AG09319 (cell line): ENCODE measurements at regions not wholly inside any gene's neighbourhood (a gene's known extent, or its start where the extent isn't known, plus 50 kb on each side); places are given as distances from the start of the nearest gene placed in this dataset.

Experiments used
- DNase-seq: peaks from one replicate; pipeline ENCODE4 v3.0.0-alpha.2; 2010; ENCODE audit warnings: low read depth; ENCODE audit errors: extremely low read depth
- CTCF ChIP-seq: IDR thresholded peaks from 2 replicates; pipeline ENCODE4 v1.5.1; 2011; ENCODE audit warnings: low read depth, mild to moderate bottlenecking, inconsistent platforms, low read length, moderate library complexity

DNA sequence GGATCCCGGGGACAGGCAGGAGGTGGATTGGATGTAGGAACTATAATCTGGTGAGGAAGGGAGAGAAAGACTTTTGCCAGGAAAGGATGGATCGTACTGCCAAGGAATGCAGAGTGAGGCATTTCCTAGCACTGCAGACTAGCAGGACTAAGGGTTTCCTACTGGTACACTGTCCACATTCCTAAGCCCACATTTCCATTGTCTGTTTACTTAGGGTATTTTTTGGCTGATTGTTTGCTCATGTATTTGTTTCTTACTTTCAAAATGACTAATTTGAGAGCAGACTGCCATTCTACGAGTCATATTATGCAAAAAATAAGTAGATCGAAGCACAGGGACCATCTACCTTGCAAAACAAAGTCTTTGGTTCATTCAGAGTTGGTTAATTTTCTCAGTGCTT, 1029.5 kb upstream of the NR2F2 start:
- DNase-seq: no peak
- no peak for TF ChIP-seq CTCF

DNA sequence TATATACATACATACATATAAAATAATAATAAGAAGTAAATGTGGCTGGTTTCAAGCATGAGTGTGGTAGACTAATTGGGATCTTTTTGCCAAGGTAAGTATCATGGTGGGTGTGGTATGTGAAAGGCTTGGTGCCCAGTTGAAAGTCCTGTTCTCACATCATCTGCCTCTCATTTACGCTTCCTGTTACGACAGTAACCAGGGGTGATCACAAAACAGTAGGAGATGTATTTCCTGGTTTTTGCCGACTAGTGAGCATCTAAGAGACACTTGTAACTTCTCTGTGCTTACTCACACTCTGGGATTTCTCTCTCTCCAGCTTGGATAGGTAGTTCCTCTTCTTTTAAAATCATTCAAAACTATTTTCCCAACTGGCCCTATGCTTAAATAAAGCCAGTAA, 1028.3 kb upstream of the NR2F2 start:
- DNase-seq: no peak
- no peak for TF ChIP-seq CTCF

DNA sequence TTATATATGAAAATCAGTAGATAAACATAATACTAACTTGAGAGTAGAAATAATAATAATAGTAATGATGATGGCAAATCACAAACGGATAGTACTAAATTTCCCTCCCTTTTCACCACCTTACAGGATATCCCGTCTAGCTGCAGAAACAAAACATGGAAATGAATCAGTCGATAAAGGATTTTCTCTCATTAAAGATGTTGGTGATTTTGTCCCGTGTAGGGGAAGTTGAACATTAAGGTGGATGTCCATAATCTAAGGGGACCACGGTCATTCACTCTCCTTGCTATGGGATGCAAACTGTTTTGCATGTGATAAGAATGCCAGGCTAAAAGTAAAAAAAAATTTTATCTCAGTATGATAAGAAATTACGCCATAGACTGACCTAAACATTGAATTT, 1027.7 kb upstream of the NR2F2 start:
- no peak for TF ChIP-seq CTCF
- DNase-seq: no peak

DNA sequence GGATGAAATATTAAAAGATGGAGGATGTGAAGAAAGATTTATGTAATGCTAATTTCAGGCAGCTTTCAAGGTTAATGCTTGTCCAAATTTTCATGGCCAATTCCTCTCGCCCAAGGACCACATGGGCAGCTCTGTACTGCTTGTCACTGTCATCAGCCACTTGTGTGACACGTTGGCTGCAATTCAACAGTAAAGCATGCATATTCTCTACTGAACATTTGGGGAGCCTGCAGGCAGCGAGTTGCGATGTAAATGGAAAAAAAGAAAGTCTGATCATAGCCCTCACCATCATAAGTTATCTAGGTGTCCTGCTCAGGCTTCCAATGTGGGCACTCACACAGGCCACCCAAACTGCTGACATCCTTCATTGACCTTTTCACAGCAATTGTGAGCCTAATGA, 1026.8 kb upstream of the NR2F2 start:
- TF ChIP-seq CTCF: no peak
- DNase-seq: no peak

DNA sequence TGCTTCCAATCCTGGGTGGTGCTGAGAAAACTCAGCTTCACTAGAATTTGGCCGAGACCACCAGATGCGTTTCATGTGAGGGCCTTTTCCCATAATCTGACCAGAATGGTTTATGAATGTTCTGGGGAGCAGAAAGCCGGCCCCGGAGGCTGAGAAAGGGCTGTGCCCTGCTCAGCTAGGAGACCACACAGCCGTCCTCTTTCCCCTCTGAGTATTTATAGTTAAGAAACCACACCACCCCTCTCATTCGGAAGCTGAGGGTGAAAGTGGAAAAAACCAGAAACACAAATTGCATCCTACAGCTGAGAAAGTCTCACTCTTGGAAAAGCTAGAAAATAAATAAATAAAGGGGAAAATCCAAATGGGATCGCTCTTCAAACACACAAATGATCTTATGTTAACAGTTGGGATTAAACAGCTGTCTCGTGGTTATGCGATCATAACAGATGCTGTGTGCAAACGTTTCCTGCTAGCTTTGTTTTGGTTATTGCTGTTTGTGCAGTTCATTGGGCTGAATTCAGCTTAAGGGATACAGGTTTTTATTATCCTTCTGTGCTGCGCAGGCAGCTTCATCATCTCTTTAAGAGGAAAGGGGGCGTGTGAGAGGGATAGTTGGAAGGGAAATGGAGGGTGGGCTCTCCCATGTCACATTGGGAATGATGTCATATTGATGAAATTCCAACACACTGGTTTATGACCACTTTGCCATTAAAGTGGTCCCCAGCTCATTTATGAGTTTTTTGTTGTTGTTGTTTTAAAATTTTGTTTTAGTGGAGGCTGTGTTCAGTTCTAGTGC, 1026.2 kb upstream of the NR2F2 start:
- DNase-seq: no peak

GRCh38 chr15:95304947-95305400, 1025.5 kb upstream of the NR2F2 start:
- TF ChIP-seq CTCF: no peak
- no peak for DNase-seq

More for the DNA sequence above, 1026.2 kb upstream of the NR2F2 start:
- no peak for TF ChIP-seq CTCF

DNA sequence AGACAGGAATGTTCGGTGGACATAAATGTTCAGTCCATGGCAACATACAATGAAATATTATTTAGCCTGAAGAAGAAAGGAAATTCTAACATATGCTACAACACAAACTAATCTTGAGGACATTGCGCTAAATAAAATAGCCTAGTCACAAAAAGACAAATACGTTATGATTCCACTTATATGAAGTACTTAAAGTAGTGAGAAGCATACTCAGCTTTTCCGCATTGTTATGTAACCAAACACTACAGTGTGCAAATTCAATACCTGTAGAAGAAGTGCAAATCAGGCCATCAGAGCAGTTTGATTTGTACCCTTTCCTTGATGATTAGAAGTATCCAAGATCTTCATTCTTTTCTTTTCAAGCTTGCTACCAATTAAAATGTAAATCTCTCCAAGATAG, 1023.4 kb upstream of the NR2F2 start:
- TF ChIP-seq CTCF: no peak
- no peak for DNase-seq
